WTC11 (cell line): ENCODE measurements at regions not wholly inside any gene's neighbourhood (a gene's known extent, or its start where the extent isn't known, plus 50 kb on each side); places are given as distances from the start of the nearest gene placed in this dataset.

Source experiments
- ATAC-seq: fragments of 200-7000 bp; cut with Tn5 transposase; 2 replicates; pipeline ENCODE4 v1.10.0; 2021; ENCODE audit warnings: mild to moderate bottlenecking, moderate library complexity
- CTCF ChIA-PET: fragments of 300-600 bp; sonication (Branson Sonifier 250); formaldehyde crosslinking; loops from one replicate; lab custom pipeline; 2021; ENCODE audit warnings: antibody characterized with exemption; lab: Charles Lee
- POLR2A ChIA-PET: fragments of 350-600 bp; sonication (Branson Sonifier 250); formaldehyde crosslinking; loops from one replicate; lab custom pipeline; 2021; ENCODE audit warnings: antibody characterized with exemption; lab: Charles Lee
- DNase-seq: peaks from one replicate; pipeline ENCODE4 v3.0.0; 2021; ENCODE audit warnings: low spot score
- H3K27ac Mint-ChIP-seq: 2 replicates; pipeline ENCODE4 v1.8.0; 2021; ENCODE audit warnings: mixed read lengths
- H3K27me3 Mint-ChIP-seq: 2 replicates; pipeline ENCODE4 v1.8.0; 2021; ENCODE audit warnings: low read depth, mild to moderate bottlenecking, moderate library complexity, mixed read lengths
- H3K36me3 Mint-ChIP-seq: 2 replicates; pipeline ENCODE4 v1.8.0; 2021; ENCODE audit warnings: mixed read lengths
- H3K4me1 Mint-ChIP-seq: 2 replicates; pipeline ENCODE4 v1.8.0; 2022; ENCODE audit warnings: mixed read lengths
- H3K4me3 Mint-ChIP-seq: 2 replicates; pipeline ENCODE4 v1.8.0; 2021; ENCODE audit warnings: mild to moderate bottlenecking, moderate library complexity, mixed read lengths
- H3K9me3 Mint-ChIP-seq: 2 replicates; pipeline ENCODE4 v1.8.0; 2021; ENCODE audit warnings: mixed read lengths
- ATF1 ChIP-seq: sonication (generic); formaldehyde crosslinking; IDR thresholded peaks from 2 replicates; pipeline ENCODE4 v1.8.1; 2023; ENCODE audit warnings: mild to moderate bottlenecking, moderate library complexity, missing genetic modification reagents
- ATF3 ChIP-seq: sonication (generic); formaldehyde crosslinking; conservative IDR thresholded peaks from 2 replicates; pipeline ENCODE4 v1.8.1; 2022; ENCODE audit warnings: mild to moderate bottlenecking, missing genetic modification reagents
- ATF6 ChIP-seq: sonication (generic); formaldehyde crosslinking; IDR thresholded peaks from 2 replicates; pipeline ENCODE4 v1.8.1; 2023; ENCODE audit warnings: mild to moderate bottlenecking, missing genetic modification reagents
- CDX4 ChIP-seq: fragments of 250-450 bp; sonication (Bioruptor Pico); IDR thresholded peaks from 2 replicates; pipeline ENCODE4 v1.9.0; 2021; ENCODE audit warnings: moderate library complexity, mild to moderate bottlenecking, inconsistent platforms, borderline replicate concordance
- CREB1 ChIP-seq: sonication (generic); formaldehyde crosslinking; IDR thresholded peaks from 2 replicates; pipeline ENCODE4 v1.8.0; 2023; ENCODE audit warnings: mild to moderate bottlenecking, missing genetic modification reagents
- CREM ChIP-seq: sonication (generic); formaldehyde crosslinking; IDR thresholded peaks from 2 replicates; pipeline ENCODE4 v1.8.1; 2022; ENCODE audit warnings: mild to moderate bottlenecking, missing genetic modification reagents, moderate library complexity
- EMX1 ChIP-seq: fragments of 250-450 bp; sonication (Bioruptor Pico); IDR thresholded peaks from 2 replicates; pipeline ENCODE4 v1.8.0; 2021; ENCODE audit warnings: mild to moderate bottlenecking
- ERG ChIP-seq: fragments of 250-450 bp; sonication (Bioruptor Pico); IDR thresholded peaks from 2 replicates; pipeline ENCODE4 v1.8.0; 2021; ENCODE audit warnings: mild to moderate bottlenecking
- ESRRA ChIP-seq: sonication (generic); formaldehyde crosslinking; IDR thresholded peaks from 2 replicates; pipeline ENCODE4 v1.8.1; 2022; ENCODE audit warnings: mild to moderate bottlenecking, missing genetic modification reagents, borderline replicate concordance
- ETV6 ChIP-seq: sonication (generic); formaldehyde crosslinking; IDR thresholded peaks from 2 replicates; pipeline ENCODE4 v1.8.1; 2022; ENCODE audit warnings: mild to moderate bottlenecking, missing genetic modification reagents
- FOXJ3 ChIP-seq: sonication (generic); formaldehyde crosslinking; IDR thresholded peaks from 2 replicates; pipeline ENCODE4 v1.9.0; 2021; ENCODE audit warnings: missing genetic modification reagents, mild to moderate bottlenecking, borderline replicate concordance
- FOXP4 ChIP-seq: sonication (generic); formaldehyde crosslinking; IDR thresholded peaks from 2 replicates; pipeline ENCODE4 v1.8.0; 2022; ENCODE audit warnings: mild to moderate bottlenecking, missing genetic modification reagents
- GABPB1 ChIP-seq: sonication (generic); formaldehyde crosslinking; IDR thresholded peaks from 2 replicates; pipeline ENCODE4 v1.8.1; 2023; ENCODE audit warnings: mild to moderate bottlenecking, missing genetic modification reagents
- HMGXB4 ChIP-seq: sonication (generic); formaldehyde crosslinking; IDR thresholded peaks from 2 replicates; pipeline ENCODE4 v1.8.1; 2023; ENCODE audit warnings: mild to moderate bottlenecking, moderate library complexity, missing genetic modification reagents
- MXD4 ChIP-seq: fragments of 250-450 bp; sonication (Bioruptor Pico); IDR thresholded peaks from 2 replicates; pipeline ENCODE4 v1.8.0; 2021; ENCODE audit warnings: mild to moderate bottlenecking, moderate library complexity, borderline replicate concordance
- SOX15 ChIP-seq: fragments of 250-450 bp; sonication (Bioruptor Pico); IDR thresholded peaks from 2 replicates; pipeline ENCODE4 v1.9.0; 2021; ENCODE audit warnings: mild to moderate bottlenecking
- STAT6 ChIP-seq: sonication (generic); formaldehyde crosslinking; conservative IDR thresholded peaks from 2 replicates; pipeline ENCODE4 v1.8.1; 2023; ENCODE audit warnings: mild to moderate bottlenecking, low read depth, missing genetic modification reagents, moderate library complexity
- TCF7 ChIP-seq: sonication (generic); formaldehyde crosslinking; IDR thresholded peaks from 2 replicates; pipeline ENCODE4 v1.8.0; 2022; ENCODE audit warnings: mild to moderate bottlenecking, low read depth, missing genetic modification reagents, moderate library complexity
- TP53 ChIP-seq: sonication (generic); formaldehyde crosslinking; IDR thresholded peaks from 2 replicates; pipeline ENCODE4 v1.8.1; 2023; ENCODE audit warnings: mild to moderate bottlenecking, missing genetic modification reagents
- ZBTB21 ChIP-seq: sonication (generic); formaldehyde crosslinking; IDR thresholded peaks from 2 replicates; pipeline ENCODE4 v1.8.1; 2023; ENCODE audit warnings: mild to moderate bottlenecking, missing genetic modification reagents, borderline replicate concordance
- ZMAT4 ChIP-seq: fragments of 250-450 bp; sonication (Bioruptor Pico); IDR thresholded peaks from 2 replicates; pipeline ENCODE4 v1.9.0; 2021; ENCODE audit warnings: mild to moderate bottlenecking
- ZNF138 ChIP-seq: sonication (generic); formaldehyde crosslinking; conservative IDR thresholded peaks from 2 replicates; pipeline ENCODE4 v1.8.1; 2022; ENCODE audit warnings: mild to moderate bottlenecking, moderate library complexity, missing genetic modification reagents
- ZNF219 ChIP-seq: sonication (generic); formaldehyde crosslinking; IDR thresholded peaks from 2 replicates; pipeline ENCODE4 v1.8.0; 2023; ENCODE audit warnings: missing genetic modification reagents, mild to moderate bottlenecking, borderline replicate concordance
- ZNF232 ChIP-seq: sonication (generic); formaldehyde crosslinking; IDR thresholded peaks from 2 replicates; pipeline ENCODE4 v1.8.0; 2022; ENCODE audit warnings: mild to moderate bottlenecking, missing genetic modification reagents
- ZNF396 ChIP-seq: fragments of 250-450 bp; sonication (Bioruptor Pico); IDR thresholded peaks from 2 replicates; pipeline ENCODE4 v1.8.0; 2021; ENCODE audit warnings: mild to moderate bottlenecking, moderate library complexity, borderline replicate concordance

- TF ChIP-seq FOXJ3 (CRISPR knock-in tag) = no peak
- no peak for TF ChIP-seq FOXP4 (CRISPR knock-in tag)
- TF ChIP-seq TCF7 (CRISPR knock-in tag) = no peak
- no peak for TF ChIP-seq STAT6
- no peak for TF ChIP-seq ZNF219 (CRISPR knock-in tag)
- no peak for TF ChIP-seq ZNF232 (CRISPR knock-in tag)
- TF ChIP-seq CDX4 (CRISPR knock-in tag) = no peak
- no peak for TF ChIP-seq ZMAT4
- TF ChIP-seq ZBTB21 (CRISPR knock-in tag) = no peak
- TF ChIP-seq ERG (CRISPR knock-in tag) = no peak
- TF ChIP-seq HMGXB4 (CRISPR knock-in tag) = no peak
- no peak for TF ChIP-seq CREM (CRISPR knock-in tag)
- ChIA-PET CTCF (no interaction called here), POLR2A (no interaction called here)
- H3K4me3 Mint-ChIP-seq = no peak overlapping the region
- ATAC-seq = no peak
- H3K36me3 Mint-ChIP-seq = peaks cover 3% of the 10 kb centered on the region
- H3K27ac Mint-ChIP-seq = no peak overlapping the region
- no peaks in the 10 kb centered on the region for H3K9me3 Mint-ChIP-seq
- no peak for DNase-seq
- H3K27me3 Mint-ChIP-seq = no peaks in the 10 kb centered on the region
- peaks cover 72% of the 10 kb centered on the region for H3K4me1 Mint-ChIP-seq
Measured at GRCh38 chr14:89575386-89576061, 158.5 kb upstream of the FOXN3 start.

GRCh38 chr14:89574420-89574819, 157.4 kb upstream of the FOXN3 start:
- ATAC-seq (no peak), DNase-seq (no peak)
- Mint-ChIP-seq H3K36me3 (peaks cover 5% of the 10 kb centered on the region), H3K4me3 (no peak overlapping the region), H3K27ac (no peak overlapping the region), H3K27me3 (no peaks in the 10 kb centered on the region), H3K4me1 (peaks cover 80% of the 10 kb centered on the region), H3K9me3 (no peaks in the 10 kb centered on the region)
- ChIA-PET POLR2A (interaction anchor here (0.6 kb wide), 1 partner anchor 14 kb away, joined by 3 read pairs; no protein-coding TSS in a partner anchor), CTCF (interaction anchor here (0.6 kb wide), 1 partner anchor 40 kb away, joined by 6 read pairs; no protein-coding TSS in a partner anchor)
- TF ChIP-seq EMX1 (no peak), ATF6 (no peak), ZNF138 (CRISPR knock-in tag) (no peak), SOX15 (CRISPR knock-in tag) (no peak), ZNF396 (CRISPR knock-in tag) (no peak), ESRRA (CRISPR knock-in tag) (no peak), ATF3 (CRISPR knock-in tag) (no peak), MXD4 (CRISPR knock-in tag) (no peak), ETV6 (CRISPR knock-in tag) (no peak), ATF1 (no peak), CREB1 (CRISPR knock-in tag) (no peak), GABPB1 (CRISPR knock-in tag) (no peak), TP53 (CRISPR knock-in tag) (no peak)
